GM23338 (cell line): ENCODE measurements at regions not wholly inside any gene's neighbourhood (a gene's known extent, or its start where the extent isn't known, plus 50 kb on each side); places are given as distances from the start of the nearest gene placed in this dataset.

Experiments used
- ATAC-seq: fragments of 200-7000 bp; cut with Tn5 transposase; 3 replicates; pipeline ENCODE4 v1.9.1; 2020
- DNase-seq: peaks from one replicate; pipeline ENCODE4 v3.0.0-alpha.2; 2015; ENCODE audit warnings: low spot score
- H2AFZ ChIP-seq: fragments of 200-600 bp; sonication (generic); 2 replicates; pipeline ENCODE4 v1.8.0; 2016; ENCODE audit warnings: antibody characterized with exemption, mild to moderate bottlenecking, moderate library complexity
- H3F3A ChIP-seq: fragments of 200-600 bp; sonication (generic); replicated peaks from 2 replicates; pipeline ENCODE4 v1.8.0; 2017; ENCODE audit warnings: antibody characterized with exemption, mixed run types, low read depth
- H3K27ac ChIP-seq: fragments of 200-600 bp; sonication (generic); 2 replicates; pipeline ENCODE4 v1.6.1; 2016; ENCODE audit warnings: low read depth
- H3K27me3 ChIP-seq: fragments of 200-600 bp; sonication (generic); 2 replicates; pipeline ENCODE4 v1.8.0; 2016; ENCODE audit warnings: mild to moderate bottlenecking, mixed run types, moderate library complexity; ENCODE audit not compliant: insufficient read depth
- H3K36me3 ChIP-seq: fragments of 200-600 bp; sonication (generic); 2 replicates; pipeline ENCODE4 v1.8.0; 2016; ENCODE audit warnings: mild to moderate bottlenecking; ENCODE audit not compliant: insufficient read depth
- H3K4me1 ChIP-seq: fragments of 200-600 bp; sonication (generic); 2 replicates; pipeline ENCODE4 v1.8.0; 2016; ENCODE audit warnings: mild to moderate bottlenecking, moderate library complexity; ENCODE audit not compliant: insufficient read depth
- H3K4me2 ChIP-seq: fragments of 200-600 bp; sonication (generic); 2 replicates; pipeline ENCODE4 v1.7.1; 2017; ENCODE audit warnings: mixed run types
- H3K4me3 ChIP-seq: fragments of 200-600 bp; sonication (generic); 2 replicates; pipeline ENCODE4 v1.6.1; 2016; ENCODE audit warnings: mixed run types
- H3K79me2 ChIP-seq: fragments of 200-600 bp; sonication (generic); replicated peaks from 2 replicates; pipeline ENCODE4 v1.8.0; 2017; ENCODE audit warnings: mild to moderate bottlenecking; ENCODE audit not compliant: insufficient read depth
- H3K9me2 ChIP-seq: fragments of 200-600 bp; sonication (generic); 2 replicates; pipeline ENCODE4 v1.8.0; 2017; ENCODE audit not compliant: insufficient read depth
- H4K20me1 ChIP-seq: fragments of 200-600 bp; sonication (generic); replicated peaks from 2 replicates; pipeline ENCODE4 v1.8.0; 2017; ENCODE audit warnings: mild to moderate bottlenecking; ENCODE audit not compliant: insufficient read depth
- H3K27ac Mint-ChIP-seq: 2 replicates; pipeline ENCODE4 v1.8.0; 2020; ENCODE audit warnings: inconsistent platforms, mild to moderate bottlenecking, moderate library complexity, mixed read lengths
- H3K27me3 Mint-ChIP-seq: 3 replicates; pipeline ENCODE4 v1.8.0; 2022; ENCODE audit warnings: low read depth, mild to moderate bottlenecking, moderate library complexity, mixed read lengths, inconsistent platforms; ENCODE audit not compliant: insufficient read depth, poor library complexity
- H3K36me3 Mint-ChIP-seq: 3 replicates; pipeline ENCODE4 v1.8.0; 2021; ENCODE audit warnings: low read depth, mild to moderate bottlenecking, inconsistent platforms, moderate library complexity, mixed read lengths
- H3K4me1 Mint-ChIP-seq: 3 replicates; pipeline ENCODE4 v1.8.0; 2020; ENCODE audit warnings: mild to moderate bottlenecking, inconsistent platforms, mixed read lengths
- H3K4me3 Mint-ChIP-seq: 3 replicates; pipeline ENCODE4 v1.8.0; 2021; ENCODE audit warnings: moderate library complexity, mild to moderate bottlenecking, inconsistent platforms, mixed read lengths
- H3K9me3 Mint-ChIP-seq: 3 replicates; pipeline ENCODE4 v1.8.0; 2020; ENCODE audit warnings: moderate library complexity, mild to moderate bottlenecking, inconsistent platforms, mixed read lengths
- CREB1 ChIP-seq: fragments of 250-450 bp; sonication (Bioruptor Pico); IDR thresholded peaks from 2 replicates; pipeline ENCODE4 v1.5.0; 2020; ENCODE audit warnings: low read depth, mild to moderate bottlenecking, moderate library complexity
- EZH2 ChIP-seq: fragments of 200-600 bp; sonication (generic); IDR thresholded peaks from one replicate; pipeline ENCODE4 v1.8.0; 2017; ENCODE audit warnings: antibody characterized with exemption, mild to moderate bottlenecking, low read depth; ENCODE audit not compliant: unreplicated experiment
- EZH2phosphoT487 ChIP-seq: fragments of 200-600 bp; sonication (generic); IDR thresholded peaks from one replicate; pipeline ENCODE4 v1.8.1; 2018; ENCODE audit warnings: antibody characterized with exemption; ENCODE audit not compliant: unreplicated experiment
- JUNB ChIP-seq: IDR thresholded peaks from one replicate; pipeline ENCODE4 v1.6.1; 2016; ENCODE audit warnings: antibody characterized with exemption; ENCODE audit not compliant: unreplicated experiment
- POLR2AphosphoS5 ChIP-seq: IDR thresholded peaks from 2 replicates; pipeline ENCODE4 v1.6.1; 2016; ENCODE audit warnings: antibody characterized with exemption, low read depth
- STAT1 ChIP-seq: IDR thresholded peaks from one replicate; pipeline ENCODE4 v1.6.1; 2016; ENCODE audit warnings: antibody characterized with exemption; ENCODE audit not compliant: unreplicated experiment
- ZNF114 ChIP-seq: fragments of 250-450 bp; sonication (Bioruptor Pico); IDR thresholded peaks from 2 replicates; pipeline ENCODE4 v1.5.0; 2020; ENCODE audit warnings: mild to moderate bottlenecking, moderate library complexity
- TF ChIP-seq, protein P1 (sequence below): IDR thresholded peaks from 2 replicates; pipeline ENCODE4 v1.6.1; 2016; ENCODE audit warnings: antibody characterized with exemption
- TF ChIP-seq, protein P2 (sequence below): fragments of 250-450 bp; sonication (Bioruptor Pico); IDR thresholded peaks from 2 replicates; pipeline ENCODE4 v1.5.0; 2020; ENCODE audit warnings: mild to moderate bottlenecking, moderate library complexity

DNA sequence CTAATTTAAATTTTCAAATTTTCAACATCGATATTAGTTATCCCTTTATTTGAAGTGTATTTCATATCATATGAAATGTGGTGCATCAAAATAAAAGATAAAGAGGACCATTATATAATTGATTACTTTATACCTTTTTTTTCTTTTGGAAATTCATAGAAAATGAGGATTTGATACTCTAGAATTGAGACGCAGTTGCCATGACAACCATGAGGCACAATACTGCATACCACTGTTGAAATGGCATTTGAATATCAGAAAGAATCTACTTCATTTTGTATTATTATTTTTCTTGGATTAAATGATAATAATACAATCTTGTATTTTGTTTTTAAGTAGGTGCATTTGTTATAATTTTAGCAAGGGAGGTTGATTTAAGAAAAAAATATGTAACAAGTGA is 323.1 kb downstream of the PCDH18 start (continued):
- TF ChIP-seq, protein P1, sequence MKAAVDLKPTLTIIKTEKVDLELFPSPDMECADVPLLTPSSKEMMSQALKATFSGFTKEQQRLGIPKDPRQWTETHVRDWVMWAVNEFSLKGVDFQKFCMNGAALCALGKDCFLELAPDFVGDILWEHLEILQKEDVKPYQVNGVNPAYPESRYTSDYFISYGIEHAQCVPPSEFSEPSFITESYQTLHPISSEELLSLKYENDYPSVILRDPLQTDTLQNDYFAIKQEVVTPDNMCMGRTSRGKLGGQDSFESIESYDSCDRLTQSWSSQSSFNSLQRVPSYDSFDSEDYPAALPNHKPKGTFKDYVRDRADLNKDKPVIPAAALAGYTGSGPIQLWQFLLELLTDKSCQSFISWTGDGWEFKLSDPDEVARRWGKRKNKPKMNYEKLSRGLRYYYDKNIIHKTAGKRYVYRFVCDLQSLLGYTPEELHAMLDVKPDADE = no peak
- TF ChIP-seq, protein P2, sequence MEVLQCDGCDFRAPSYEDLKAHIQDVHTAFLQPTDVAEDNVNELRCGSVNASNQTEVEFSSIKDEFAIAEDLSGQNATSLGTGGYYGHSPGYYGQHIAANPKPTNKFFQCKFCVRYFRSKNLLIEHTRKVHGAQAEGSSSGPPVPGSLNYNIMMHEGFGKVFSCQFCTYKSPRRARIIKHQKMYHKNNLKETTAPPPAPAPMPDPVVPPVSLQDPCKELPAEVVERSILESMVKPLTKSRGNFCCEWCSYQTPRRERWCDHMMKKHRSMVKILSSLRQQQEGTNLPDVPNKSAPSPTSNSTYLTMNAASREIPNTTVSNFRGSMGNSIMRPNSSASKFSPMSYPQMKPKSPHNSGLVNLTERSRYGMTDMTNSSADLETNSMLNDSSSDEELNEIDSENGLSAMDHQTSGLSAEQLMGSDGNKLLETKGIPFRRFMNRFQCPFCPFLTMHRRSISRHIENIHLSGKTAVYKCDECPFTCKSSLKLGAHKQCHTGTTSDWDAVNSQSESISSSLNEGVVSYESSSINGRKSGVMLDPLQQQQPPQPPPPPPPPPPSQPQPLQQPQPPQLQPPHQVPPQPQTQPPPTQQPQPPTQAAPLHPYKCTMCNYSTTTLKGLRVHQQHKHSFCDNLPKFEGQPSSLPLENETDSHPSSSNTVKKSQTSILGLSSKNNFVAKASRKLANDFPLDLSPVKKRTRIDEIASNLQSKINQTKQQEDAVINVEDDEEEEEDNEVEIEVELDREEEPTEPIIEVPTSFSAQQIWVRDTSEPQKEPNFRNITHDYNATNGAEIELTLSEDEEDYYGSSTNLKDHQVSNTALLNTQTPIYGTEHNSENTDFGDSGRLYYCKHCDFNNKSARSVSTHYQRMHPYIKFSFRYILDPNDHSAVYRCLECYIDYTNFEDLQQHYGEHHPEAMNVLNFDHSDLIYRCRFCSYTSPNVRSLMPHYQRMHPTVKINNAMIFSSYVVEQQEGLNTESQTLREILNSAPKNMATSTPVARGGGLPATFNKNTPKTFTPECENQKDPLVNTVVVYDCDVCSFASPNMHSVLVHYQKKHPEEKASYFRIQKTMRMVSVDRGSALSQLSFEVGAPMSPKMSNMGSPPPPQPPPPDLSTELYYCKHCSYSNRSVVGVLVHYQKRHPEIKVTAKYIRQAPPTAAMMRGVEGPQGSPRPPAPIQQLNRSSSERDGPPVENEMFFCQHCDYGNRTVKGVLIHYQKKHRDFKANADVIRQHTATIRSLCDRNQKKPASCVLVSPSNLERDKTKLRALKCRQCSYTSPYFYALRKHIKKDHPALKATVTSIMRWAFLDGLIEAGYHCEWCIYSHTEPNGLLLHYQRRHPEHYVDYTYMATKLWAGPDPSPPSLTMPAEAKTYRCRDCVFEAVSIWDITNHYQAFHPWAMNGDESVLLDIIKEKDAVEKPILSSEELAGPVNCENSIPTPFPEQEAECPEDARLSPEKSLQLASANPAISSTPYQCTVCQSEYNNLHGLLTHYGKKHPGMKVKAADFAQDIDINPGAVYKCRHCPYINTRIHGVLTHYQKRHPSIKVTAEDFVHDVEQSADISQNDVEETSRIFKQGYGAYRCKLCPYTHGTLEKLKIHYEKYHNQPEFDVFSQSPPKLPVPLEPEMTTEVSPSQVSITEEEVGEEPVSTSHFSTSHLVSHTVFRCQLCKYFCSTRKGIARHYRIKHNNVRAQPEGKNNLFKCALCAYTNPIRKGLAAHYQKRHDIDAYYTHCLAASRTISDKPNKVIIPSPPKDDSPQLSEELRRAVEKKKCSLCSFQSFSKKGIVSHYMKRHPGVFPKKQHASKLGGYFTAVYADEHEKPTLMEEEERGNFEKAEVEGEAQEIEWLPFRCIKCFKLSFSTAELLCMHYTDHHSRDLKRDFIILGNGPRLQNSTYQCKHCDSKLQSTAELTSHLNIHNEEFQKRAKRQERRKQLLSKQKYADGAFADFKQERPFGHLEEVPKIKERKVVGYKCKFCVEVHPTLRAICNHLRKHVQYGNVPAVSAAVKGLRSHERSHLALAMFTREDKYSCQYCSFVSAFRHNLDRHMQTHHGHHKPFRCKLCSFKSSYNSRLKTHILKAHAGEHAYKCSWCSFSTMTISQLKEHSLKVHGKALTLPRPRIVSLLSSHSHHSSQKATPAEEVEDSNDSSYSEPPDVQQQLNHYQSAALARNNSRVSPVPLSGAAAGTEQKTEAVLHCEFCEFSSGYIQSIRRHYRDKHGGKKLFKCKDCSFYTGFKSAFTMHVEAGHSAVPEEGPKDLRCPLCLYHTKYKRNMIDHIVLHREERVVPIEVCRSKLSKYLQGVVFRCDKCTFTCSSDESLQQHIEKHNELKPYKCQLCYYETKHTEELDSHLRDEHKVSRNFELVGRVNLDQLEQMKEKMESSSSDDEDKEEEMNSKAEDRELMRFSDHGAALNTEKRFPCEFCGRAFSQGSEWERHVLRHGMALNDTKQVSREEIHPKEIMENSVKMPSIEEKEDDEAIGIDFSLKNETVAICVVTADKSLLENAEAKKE (CRISPR knock-in tag) = no peak
- TF ChIP-seq POLR2AphosphoS5 (no peak), EZH2 (no peak), STAT1 (no peak)

GRCh38 chr4:137206781-137207180 is 325.5 kb downstream of the PCDH18 start:
- H4K20me1 ChIP-seq = no peaks in the 10 kb centered on the region
- DNase-seq = no peak
- H3F3A ChIP-seq = no peaks in the 10 kb centered on the region
- Mint-ChIP-seq H3K4me3 (no peak overlapping the region), H3K27ac (no peak overlapping the region), H3K9me3 (no peaks in the 10 kb centered on the region), H3K36me3 (no peaks in the 10 kb centered on the region), H3K27me3 (no peaks in the 10 kb centered on the region), H3K4me1 (no peaks in the 10 kb centered on the region)
- H3K79me2 ChIP-seq = no peaks in the 10 kb centered on the region
- H3K36me3 ChIP-seq = no peaks in the 10 kb centered on the region
- no peaks in the 10 kb centered on the region for H3K4me1 ChIP-seq
- no peak overlapping the region for H3K4me3 ChIP-seq
- no peaks in the 10 kb centered on the region for H3K9me2 ChIP-seq
- H3K27me3 ChIP-seq = no peaks in the 10 kb centered on the region
- no peak for ATAC-seq
- H2AFZ ChIP-seq = no peak overlapping the region
- H3K27ac ChIP-seq = no peak overlapping the region
- no peak overlapping the region for H3K4me2 ChIP-seq
- TF ChIP-seq EZH2phosphoT487 (no peak), CREB1 (CRISPR knock-in tag) (no peak), ZNF114 (no peak), JUNB (no peak), STAT1 (no peak)
- TF ChIP-seq, protein P2 (CRISPR knock-in tag) = no peak
